HCT116 (cell line): ENCODE measurements at regions not wholly inside any gene's neighbourhood (a gene's known extent, or its start where the extent isn't known, plus 50 kb on each side); places are given as distances from the start of the nearest gene placed in this dataset.

Source experiments
- ATAC-seq: fragments of 200-7000 bp; cut with Tn5 transposase; 2 replicates; pipeline ENCODE4 v1.9.1; 2020; ENCODE audit warnings: mild to moderate bottlenecking, moderate library complexity
- BruUV-seq: library from RNA; stranded (reverse); fragments of 400-500 nt; replicated peaks from 2 replicates; lab custom pipeline; 2021; lab: Mats Ljungman, UMichigan
- CTCF ChIA-PET: fragments of 300-600 bp; sonication (Branson Sonifier 250); formaldehyde crosslinking; loops from one replicate; lab custom pipeline; 2021; ENCODE audit warnings: antibody characterized with exemption; lab: Charles Lee
- POLR2A ChIA-PET: fragments of 300-600, 350-600 bp; sonication (Branson Sonifier 250); formaldehyde crosslinking; loops from one replicate; lab custom pipeline; 2021; ENCODE audit warnings: antibody characterized with exemption; lab: Charles Lee
- RAD21 ChIA-PET, 2 experiments: fragments of 300-600 bp; sonication (Branson Sonifier 250); formaldehyde crosslinking; loops; one replicate each; lab custom pipeline; 2023; ENCODE audit warnings: low total read pairs in 2 of 2; ENCODE audit not compliant: uncharacterized antibody in 2 of 2, unreplicated experiment in 2 of 2, low non-redundant PET in 1 of 2; lab: Charles Lee
- DNase-seq: peaks from one replicate; pipeline ENCODE4 v3.0.0-alpha.2; 2010; ENCODE audit warnings: low read depth, low spot score
- H2AFZ ChIP-seq: fragments of 200-600 bp; shearing (Covaris generic), sonication (generic); 2 replicates; pipeline ENCODE4 v1.6.1; 2017; ENCODE audit warnings: low read depth, mixed run types, mixed read lengths, antibody characterized with exemption, low read length; ENCODE audit not compliant: poor library complexity, severe bottlenecking
- H3K27ac ChIP-seq: 2 replicates; pipeline ENCODE4 v1.5.1; 2012; ENCODE audit warnings: low read depth, low read length
- H3K27me3 ChIP-seq: fragments of 200-600 bp; sonication (generic); 2 replicates; pipeline ENCODE4 v1.6.1; 2016; ENCODE audit warnings: mixed run types, low read length, mixed read lengths; ENCODE audit not compliant: insufficient read depth
- H3K36me3 ChIP-seq, 2 experiments: fragments of 200-500 bp in 1 of 2; fragments of 200-600 bp in 1 of 2; sonication (Bioruptor generic) in 1 of 2; sonication (generic) in 1 of 2; 2 replicates each; pipeline versions ENCODE4 v1.5.1 to v1.6.1; 2014 to 2016; ENCODE audit warnings: low read length in 2 of 2, inconsistent platforms in 1 of 2, mixed read lengths in 1 of 2, mixed run types in 1 of 2; ENCODE audit not compliant: insufficient read depth in 2 of 2, control insufficient read depth in 1 of 2
- H3K4me1 ChIP-seq, 2 experiments: fragments of 200-600 bp in 1 of 2; sonication (generic) in 1 of 2; 2 replicates each; pipeline versions ENCODE4 v1.5.1 to v1.6.1; 2012 to 2017; ENCODE audit warnings: low read length in 2 of 2, inconsistent platforms in 1 of 2, mild to moderate bottlenecking in 1 of 2, mixed read lengths in 1 of 2, mixed run types in 1 of 2, moderate library complexity in 1 of 2; ENCODE audit not compliant: insufficient read depth in 2 of 2, control insufficient read depth in 1 of 2
- H3K4me2 ChIP-seq: fragments of 200-600 bp; sonication (generic); 2 replicates; pipeline ENCODE4 v1.6.1; 2017; ENCODE audit warnings: mixed run types, low read length, mixed read lengths
- H3K4me3 ChIP-seq, 2 experiments: fragments of 200-600 bp in 1 of 2; sonication (generic) in 1 of 2; replicated peaks in 1 of 2; 2 replicates each; pipeline ENCODE4 v1.5.1; 2011 to 2016; ENCODE audit warnings: low read length in 2 of 2, control low read depth in 1 of 2, low read depth in 1 of 2, mild to moderate bottlenecking in 1 of 2, mixed read lengths in 1 of 2, mixed run types in 1 of 2
- H3K79me2 ChIP-seq: fragments of 200-600 bp; sonication (generic); 2 replicates; pipeline ENCODE4 v1.6.1; 2017; ENCODE audit warnings: mild to moderate bottlenecking, mixed run types, low read length, moderate library complexity, mixed read lengths; ENCODE audit not compliant: insufficient read depth
- H3K9ac ChIP-seq: fragments of 200-600 bp; sonication (generic); 2 replicates; pipeline ENCODE4 v1.6.1; 2016; ENCODE audit warnings: low read length, mixed read lengths
- H3K9me2 ChIP-seq: fragments of 200-600 bp; sonication (generic), shearing (Covaris generic); 2 replicates; pipeline ENCODE4 v1.6.1; 2017; ENCODE audit warnings: mixed run types, mild to moderate bottlenecking, moderate library complexity; ENCODE audit not compliant: insufficient read depth
- H3K9me3 ChIP-seq, 2 experiments: fragments of 200-500 bp in 1 of 2; fragments of 200-600 bp in 1 of 2; sonication (Bioruptor generic) in 1 of 2; sonication (generic) in 1 of 2; 2 replicates each; pipeline ENCODE4 v1.6.1; 2014 to 2017; ENCODE audit warnings: low read length in 2 of 2, mixed read lengths in 2 of 2, inconsistent platforms in 1 of 2, low read depth in 1 of 2, mild to moderate bottlenecking in 1 of 2, mixed run types in 1 of 2, moderate library complexity in 1 of 2; ENCODE audit not compliant: control insufficient read depth in 1 of 2, insufficient read depth in 1 of 2
- H4K20me1 ChIP-seq: fragments of 200-600 bp; sonication (generic), shearing (Covaris generic); 2 replicates; pipeline ENCODE4 v1.6.1; 2017; ENCODE audit warnings: mixed run types, mild to moderate bottlenecking, moderate library complexity; ENCODE audit not compliant: insufficient read depth
- CBX3 ChIP-seq: IDR thresholded peaks from 2 replicates; pipeline ENCODE4 v1.6.1; 2012; ENCODE audit warnings: low read depth
- CEBPB ChIP-seq: IDR thresholded peaks from 2 replicates; pipeline ENCODE4 v1.6.1; 2012; ENCODE audit warnings: low read depth
- CTCF ChIP-seq, 3 experiments: fragments of 200-600 bp in 1 of 3; sonication (generic) in 1 of 3; IDR thresholded peaks in 2 of 3; conservative IDR thresholded peaks in 1 of 3; 2 replicates each; pipeline ENCODE4 v1.5.1; 2012 to 2017; ENCODE audit warnings: low read depth in 2 of 3, low read length in 2 of 3, antibody characterized with exemption in 1 of 3, borderline replicate concordance in 1 of 3, control low read depth in 1 of 3, mild to moderate bottlenecking in 1 of 3, mixed read lengths in 1 of 3, mixed run types in 1 of 3, moderate library complexity in 1 of 3; ENCODE audit not compliant: insufficient read depth in 1 of 3
- EGR1 ChIP-seq: IDR thresholded peaks from 2 replicates; pipeline ENCODE4 v1.6.1; 2012; ENCODE audit warnings: low read depth
- ELF1 ChIP-seq: IDR thresholded peaks from 2 replicates; pipeline ENCODE4 v1.6.1; 2012; ENCODE audit warnings: low read depth, borderline replicate concordance
- EZH2 ChIP-seq: fragments of 200-600 bp; sonication (generic); IDR thresholded peaks from 2 replicates; pipeline ENCODE4 v1.6.1; 2017; ENCODE audit warnings: antibody characterized with exemption, mixed run types
- EZH2phosphoT487 ChIP-seq: fragments of 200-600 bp; IDR thresholded peaks from 2 replicates; pipeline ENCODE4 v1.6.1; 2018; ENCODE audit warnings: antibody characterized with exemption, borderline replicate concordance
- FOSL1 ChIP-seq: IDR thresholded peaks from 2 replicates; pipeline ENCODE4 v1.6.1; 2012; ENCODE audit warnings: low read depth
- MAX ChIP-seq: IDR thresholded peaks from 2 replicates; pipeline ENCODE4 v1.6.1; 2012
- POLR2A ChIP-seq: IDR thresholded peaks from 2 replicates; pipeline ENCODE4 v1.7.0; 2011; ENCODE audit warnings: borderline replicate concordance; ENCODE audit not compliant: insufficient read depth, insufficient read length; ENCODE audit errors: extremely low read depth
- REST ChIP-seq: IDR thresholded peaks from 2 replicates; pipeline ENCODE4 v1.6.1; 2012; ENCODE audit warnings: low read depth
- SIN3A ChIP-seq: IDR thresholded peaks from 2 replicates; pipeline ENCODE4 v1.6.1; 2012; ENCODE audit warnings: low read depth
- SP1 ChIP-seq: IDR thresholded peaks from 2 replicates; pipeline ENCODE4 v1.6.1; 2012; ENCODE audit warnings: low read depth
- TCF7L2 ChIP-seq: IDR thresholded peaks from 2 replicates; pipeline ENCODE4 v1.7.0; 2011; ENCODE audit warnings: borderline replicate concordance, inconsistent platforms; ENCODE audit not compliant: insufficient read depth, insufficient read length; ENCODE audit errors: extremely low read depth
- ZFX ChIP-seq: fragments of 450-650 bp; IDR thresholded peaks from 2 replicates; pipeline ENCODE4 v1.6.1; 2017
- ZNF274 ChIP-seq: fragments of 200-500 bp; sonication (Bioruptor generic); IDR thresholded peaks from 2 replicates; pipeline ENCODE4 v1.6.1; 2014; ENCODE audit warnings: mild to moderate bottlenecking, low read depth, low read length, inconsistent platforms
- intact Hi-C: fragments of 100-400 bp; cut with micrococcal nuclease; formaldehyde crosslinking; loops from 2 replicates; pipeline ENCODE4 v1.10.0; 2022
- TF ChIP-seq, protein P1 (sequence below): IDR thresholded peaks from 2 replicates; pipeline ENCODE4 v1.6.1; 2011; ENCODE audit warnings: mild to moderate bottlenecking, low read length, moderate library complexity; ENCODE audit not compliant: insufficient replicate concordance; ENCODE audit errors: extremely low read depth
- TF ChIP-seq, protein P2 (sequence below): IDR thresholded peaks from 2 replicates; pipeline ENCODE4 v1.6.1; 2012

GRCh38 chr6:159479146-159479545 lies 213.9 kb downstream of the SOD2 start:
- Histone ChIP-seq H3K36me3 (no peaks in the 10 kb centered on the region), H2AFZ (no peak overlapping the region), H3K4me1 (no peaks in the 10 kb centered on the region), H4K20me1 (no peaks in the 10 kb centered on the region), H3K27me3 (peaks cover 8% of the 10 kb centered on the region; the same call in 1 of the 2 replicates), H3K4me2 (no peak overlapping the region), H3K9me3 (no peaks in the 10 kb centered on the region), H3K9me2 (no peaks in the 10 kb centered on the region), H3K9ac (no peak overlapping the region), H3K27ac (no peak overlapping the region), H3K4me3 (no peak overlapping the region), H3K79me2 (no peaks in the 10 kb centered on the region)
- BruUV-seq, result no TSS peak
- ATAC-seq (no peak), DNase-seq (no peak)
- TF ChIP-seq FOSL1 (no peak), ELF1 (no peak), SP1 (no peak), CTCF (IDR thresholded peaks at IDR 0.05 in 2 of 3, conservative IDR thresholded peaks at IDR 0.05 in 1 of 3; ENCODE audit: borderline replicate concordance in 1 of 3, insufficient read depth in 1 of 3, low read depth in 2 of 3, low read length in 2 of 3) (no peak), ZFX (no peak), SIN3A (no peak), CBX3 (no peak), REST (no peak), MAX (no peak), TCF7L2 (no peak), EZH2 (no peak), ZNF274 (no peak), EGR1 (no peak), POLR2A (no peak), EZH2phosphoT487 (no peak), CEBPB (no peak)
- TF ChIP-seq, protein P1, sequence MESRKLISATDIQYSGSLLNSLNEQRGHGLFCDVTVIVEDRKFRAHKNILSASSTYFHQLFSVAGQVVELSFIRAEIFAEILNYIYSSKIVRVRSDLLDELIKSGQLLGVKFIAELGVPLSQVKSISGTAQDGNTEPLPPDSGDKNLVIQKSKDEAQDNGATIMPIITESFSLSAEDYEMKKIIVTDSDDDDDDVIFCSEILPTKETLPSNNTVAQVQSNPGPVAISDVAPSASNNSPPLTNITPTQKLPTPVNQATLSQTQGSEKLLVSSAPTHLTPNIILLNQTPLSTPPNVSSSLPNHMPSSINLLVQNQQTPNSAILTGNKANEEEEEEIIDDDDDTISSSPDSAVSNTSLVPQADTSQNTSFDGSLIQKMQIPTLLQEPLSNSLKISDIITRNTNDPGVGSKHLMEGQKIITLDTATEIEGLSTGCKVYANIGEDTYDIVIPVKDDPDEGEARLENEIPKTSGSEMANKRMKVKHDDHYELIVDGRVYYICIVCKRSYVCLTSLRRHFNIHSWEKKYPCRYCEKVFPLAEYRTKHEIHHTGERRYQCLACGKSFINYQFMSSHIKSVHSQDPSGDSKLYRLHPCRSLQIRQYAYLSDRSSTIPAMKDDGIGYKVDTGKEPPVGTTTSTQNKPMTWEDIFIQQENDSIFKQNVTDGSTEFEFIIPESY, result no peak
- TF ChIP-seq, protein P2, sequence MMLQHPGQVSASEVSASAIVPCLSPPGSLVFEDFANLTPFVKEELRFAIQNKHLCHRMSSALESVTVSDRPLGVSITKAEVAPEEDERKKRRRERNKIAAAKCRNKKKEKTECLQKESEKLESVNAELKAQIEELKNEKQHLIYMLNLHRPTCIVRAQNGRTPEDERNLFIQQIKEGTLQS, result no peak
- intact Hi-C loops, result no loop called here
- ChIA-PET CTCF (interaction anchor here (1.0 kb wide), 1 partner anchor 16 kb away, joined by 5 read pairs; no protein-coding TSS in a partner anchor), POLR2A (no interaction called here), RAD21 (no interaction called here)
